Tibial nerve (tissue), 3 donors: ENCODE measurements at regions not wholly inside any gene's neighbourhood (a gene's known extent, or its start where the extent isn't known, plus 50 kb on each side); places are given as distances from the start of the nearest gene placed in this dataset.

Experiments
- CTCF ChIP-seq, 5 experiments: fragments of 200-600 bp in 3 of 5; fragments of 450-650 bp in 2 of 5; sonication (generic) in 3 of 5; IDR thresholded peaks; one replicate each; pipeline ENCODE4 v1.5.1; 2016 to 2019; ENCODE audit warnings: antibody characterized with exemption in 5 of 5, mild to moderate bottlenecking in 3 of 5, moderate library complexity in 2 of 5
- POLR2A ChIP-seq, 2 donors: fragments of 450-650 bp; IDR thresholded peaks; one replicate each; pipeline ENCODE4 v1.6.1; 2017; ENCODE audit warnings: antibody characterized with exemption in 2 of 2, mild to moderate bottlenecking in 2 of 2, moderate library complexity in 2 of 2

GRCh38 chr2:84031312-84032050 lies 427.6 kb downstream of the SUCLG1 start:
- no peak for TF ChIP-seq POLR2A (IDR thresholded peaks at IDR 0.05)
- TF ChIP-seq CTCF (IDR thresholded peaks at IDR 0.05), result no peak
